Esophagus squamous epithelium (tissue), 5 donors: ENCODE measurements at regions not wholly inside any gene's neighbourhood (a gene's known extent, or its start where the extent isn't known, plus 50 kb on each side); places are given as distances from the start of the nearest gene placed in this dataset.

Experiments used
- DNase-seq: peaks from one replicate; lab custom pipeline; 2025; lab: John Stamatoyannopoulos, UW
- H3K27ac ChIP-seq, 4 donors: fragments of 200-600 bp; sonication (generic); one replicate each; pipeline ENCODE4 v1.5.1; 2016 to 2019; ENCODE audit warnings: mild to moderate bottlenecking in 1 of 4
- H3K27me3 ChIP-seq, 4 donors: fragments of 200-600 bp; sonication (generic); 1 replicate in 3 of 4; 2 replicates in 1 of 4; pipeline versions ENCODE4 v1.5.1 to v1.6.0; 2017 to 2021; ENCODE audit warnings: antibody characterized with exemption in 1 of 4
- H3K36me3 ChIP-seq, 3 donors: fragments of 200-600 bp; sonication (generic); one replicate each; pipeline ENCODE4 v1.5.1; 2016 to 2019
- H3K4me1 ChIP-seq, 3 donors: fragments of 200-600 bp; sonication (generic); one replicate each; pipeline ENCODE4 v1.5.1; 2017 to 2019
- H3K4me3 ChIP-seq, 4 donors: fragments of 200-600 bp; sonication (generic); 1 replicate in 3 of 4; 2 replicates in 1 of 4; pipeline ENCODE4 v1.5.1; 2016 to 2019; ENCODE audit warnings: mild to moderate bottlenecking in 2 of 4, moderate library complexity in 1 of 4
- H3K9me3 ChIP-seq, 3 donors: fragments of 200-600 bp; sonication (generic); one replicate each; pipeline ENCODE4 v1.5.1; 2016 to 2019
- POLR2A ChIP-seq, 4 donors: fragments of 450-650 bp; IDR thresholded peaks; one replicate each; pipeline ENCODE4 v1.6.1; 2017; ENCODE audit warnings: antibody characterized with exemption in 4 of 4, mild to moderate bottlenecking in 4 of 4, moderate library complexity in 3 of 4
- WGBS, 2 donors: methylation state at CpG; one replicate each; pipeline ENCODE4 v1.1.5; 2018; 5-methylcytosine and 5-hydroxymethylcytosine counted together
- intact Hi-C: fragments of 100-400 bp; cut with DNase I; formaldehyde crosslinking; loops from one replicate; pipeline ENCODE4 v1.15.0; 2022
- TF ChIP-seq, protein P1 (sequence below), 6 experiments: fragments of 450-650 bp in 4 of 6; fragments of 200-600 bp in 2 of 6; sonication (generic) in 2 of 6; IDR thresholded peaks; one replicate each; pipeline ENCODE4 v1.5.1; 2016 to 2019; ENCODE audit warnings: antibody characterized with exemption in 6 of 6, mild to moderate bottlenecking in 4 of 6, moderate library complexity in 4 of 6
- donor health status: DM: yes; HTN: yes; CAD: no.

DNA sequence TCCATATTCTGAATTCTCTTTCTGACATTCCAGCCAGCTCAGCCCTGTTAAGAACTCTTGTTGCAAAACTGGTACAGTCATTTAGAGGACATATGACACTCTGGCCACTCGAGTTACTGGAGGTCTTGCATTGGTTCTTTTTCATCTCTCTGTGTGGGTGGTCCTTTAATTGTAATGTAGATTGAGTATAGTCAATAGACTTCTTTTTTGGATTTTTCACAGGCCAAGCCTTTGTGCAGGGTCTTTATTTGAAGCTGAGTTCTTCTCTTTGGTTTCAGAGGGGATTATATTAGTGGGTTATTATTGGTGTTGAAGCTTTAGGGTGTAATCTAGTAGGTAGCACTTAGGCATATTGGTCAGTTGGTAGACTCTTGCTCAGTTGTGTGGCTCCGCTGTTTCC is 118.0 kb upstream of the GIMD1 start:
- no peaks in the 10 kb centered on the region for H3K9me3 ChIP-seq
- peaks cover 0 to 10% (median 0%) of the 10 kb centered on the region in 4 donors for H3K27me3 ChIP-seq
- 50 to 53% methylated on average over 2 of the region's 2 CpGs for WGBS, 2 donors
- H3K27ac ChIP-seq, result no peak overlapping the region
- H3K4me1 ChIP-seq, result no peaks in the 10 kb centered on the region
- DNase-seq, result no peak
- intact Hi-C loops, result no loop called here
- no peak for TF ChIP-seq POLR2A (IDR thresholded peaks at IDR 0.05)
- TF ChIP-seq, protein P1, sequence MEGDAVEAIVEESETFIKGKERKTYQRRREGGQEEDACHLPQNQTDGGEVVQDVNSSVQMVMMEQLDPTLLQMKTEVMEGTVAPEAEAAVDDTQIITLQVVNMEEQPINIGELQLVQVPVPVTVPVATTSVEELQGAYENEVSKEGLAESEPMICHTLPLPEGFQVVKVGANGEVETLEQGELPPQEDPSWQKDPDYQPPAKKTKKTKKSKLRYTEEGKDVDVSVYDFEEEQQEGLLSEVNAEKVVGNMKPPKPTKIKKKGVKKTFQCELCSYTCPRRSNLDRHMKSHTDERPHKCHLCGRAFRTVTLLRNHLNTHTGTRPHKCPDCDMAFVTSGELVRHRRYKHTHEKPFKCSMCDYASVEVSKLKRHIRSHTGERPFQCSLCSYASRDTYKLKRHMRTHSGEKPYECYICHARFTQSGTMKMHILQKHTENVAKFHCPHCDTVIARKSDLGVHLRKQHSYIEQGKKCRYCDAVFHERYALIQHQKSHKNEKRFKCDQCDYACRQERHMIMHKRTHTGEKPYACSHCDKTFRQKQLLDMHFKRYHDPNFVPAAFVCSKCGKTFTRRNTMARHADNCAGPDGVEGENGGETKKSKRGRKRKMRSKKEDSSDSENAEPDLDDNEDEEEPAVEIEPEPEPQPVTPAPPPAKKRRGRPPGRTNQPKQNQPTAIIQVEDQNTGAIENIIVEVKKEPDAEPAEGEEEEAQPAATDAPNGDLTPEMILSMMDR (IDR thresholded peaks at IDR 0.05), result no peak
- H3K4me3 ChIP-seq, result no peak overlapping the region
- no peaks in the 10 kb centered on the region for H3K36me3 ChIP-seq

DNA sequence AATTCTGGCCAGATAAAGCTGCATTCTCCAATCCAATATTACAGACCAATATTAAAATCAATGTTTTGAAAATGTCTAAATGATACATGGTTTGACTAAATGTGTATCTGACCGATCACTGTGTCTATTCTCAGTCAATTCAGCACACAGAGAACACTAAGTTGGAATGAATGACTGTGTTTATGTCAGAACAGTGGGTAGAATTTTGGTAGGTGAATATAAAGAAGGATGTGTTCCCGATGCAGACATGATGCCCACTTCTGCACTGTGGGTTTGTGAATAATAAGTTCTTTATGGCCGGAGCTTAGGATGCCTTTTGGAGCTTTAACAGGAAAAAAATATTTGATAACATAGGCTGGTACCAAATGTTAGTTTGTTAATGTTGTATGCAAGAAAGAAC is 113.2 kb upstream of the GIMD1 start:
- H3K9me3 ChIP-seq, result no peaks in the 10 kb centered on the region
- 81 to 85% methylated on average over 3 of the region's 3 CpGs for WGBS, 2 donors
- H3K36me3 ChIP-seq, result no peaks in the 10 kb centered on the region
- no peak overlapping the region for H3K27ac ChIP-seq
- DNase-seq, result no peak
- H3K4me3 ChIP-seq, result no peak overlapping the region
- H3K27me3 ChIP-seq, result peaks cover 0 to 1% (median 0%) of the 10 kb centered on the region in 4 donors
- H3K4me1 ChIP-seq, result no peaks in the 10 kb centered on the region
- no peak for TF ChIP-seq POLR2A (IDR thresholded peaks at IDR 0.05)
- TF ChIP-seq, protein P1 (IDR thresholded peaks at IDR 0.05), result no peak
- intact Hi-C loops, result no loop called here

DNA sequence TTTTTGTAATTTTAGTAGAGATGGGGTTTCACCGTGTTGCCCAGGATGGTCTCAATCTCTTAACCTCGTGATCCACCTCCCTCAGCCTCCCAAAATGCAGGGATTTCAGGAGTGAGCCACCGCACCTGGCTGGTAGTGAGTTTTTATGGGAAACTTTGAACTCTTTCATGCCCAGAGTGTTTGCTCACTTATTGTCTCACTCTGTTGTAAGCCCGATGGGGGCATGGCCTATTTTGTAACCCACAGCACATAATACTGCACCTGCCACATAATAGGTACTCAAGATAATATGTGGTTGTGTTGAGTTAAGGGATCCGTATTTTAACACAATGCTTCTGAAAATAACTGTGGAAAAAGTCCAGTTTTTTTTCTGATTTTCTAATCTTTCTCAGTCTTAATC is 109.6 kb upstream of the GIMD1 start:
- H3K9me3 ChIP-seq, result no peaks in the 10 kb centered on the region

DNA sequence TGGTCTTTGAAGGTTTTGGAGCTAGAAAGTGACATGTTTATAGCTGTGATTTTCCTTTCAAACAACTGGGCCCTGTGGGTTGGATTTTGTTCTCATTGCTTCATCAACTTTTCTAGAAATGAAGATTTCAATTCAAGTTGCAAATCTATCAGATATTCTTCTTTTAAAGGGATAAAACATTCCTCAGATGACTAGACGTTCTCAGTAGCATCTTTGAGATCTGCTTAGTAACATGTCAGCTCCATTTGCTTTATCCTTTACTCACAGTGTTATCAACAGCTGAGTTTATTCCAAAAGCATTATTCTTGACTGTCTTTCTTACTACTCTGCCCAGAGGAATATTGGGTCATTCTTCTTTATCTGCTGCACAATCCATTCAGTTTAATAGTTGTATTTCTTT is 108.2 kb upstream of the GIMD1 start:
- Histone ChIP-seq H3K36me3 (no peaks in the 10 kb centered on the region), H3K27me3 (no peaks in the 10 kb centered on the region), H3K27ac (no peak overlapping the region), H3K4me1 (no peaks in the 10 kb centered on the region), H3K9me3 (no peaks in the 10 kb centered on the region), H3K4me3 (no peak overlapping the region)
- TF ChIP-seq, protein P1 (IDR thresholded peaks at IDR 0.05), result no peak
- no peak for TF ChIP-seq POLR2A (IDR thresholded peaks at IDR 0.05)
- no peak for DNase-seq
- intact Hi-C loops, result no loop called here
- WGBS, 2 donors, result 24 to 42% methylated on average over 1 of the region's 1 CpG

More for the DNA sequence above, 109.6 kb upstream of the GIMD1 start:
- Histone ChIP-seq H3K4me3 (no peak overlapping the region), H3K4me1 (no peaks in the 10 kb centered on the region), H3K27me3 (no peaks in the 10 kb centered on the region), H3K27ac (no peak overlapping the region), H3K36me3 (no peaks in the 10 kb centered on the region)
- intact Hi-C loops, result no loop called here
- DNase-seq, result no peak
- WGBS, 2 donors, result 56 to 64% methylated on average over 5 of the region's 5 CpGs
- TF ChIP-seq POLR2A (IDR thresholded peaks at IDR 0.05), result no peak
- TF ChIP-seq, protein P1 (IDR thresholded peaks at IDR 0.05), result no peak

DNA sequence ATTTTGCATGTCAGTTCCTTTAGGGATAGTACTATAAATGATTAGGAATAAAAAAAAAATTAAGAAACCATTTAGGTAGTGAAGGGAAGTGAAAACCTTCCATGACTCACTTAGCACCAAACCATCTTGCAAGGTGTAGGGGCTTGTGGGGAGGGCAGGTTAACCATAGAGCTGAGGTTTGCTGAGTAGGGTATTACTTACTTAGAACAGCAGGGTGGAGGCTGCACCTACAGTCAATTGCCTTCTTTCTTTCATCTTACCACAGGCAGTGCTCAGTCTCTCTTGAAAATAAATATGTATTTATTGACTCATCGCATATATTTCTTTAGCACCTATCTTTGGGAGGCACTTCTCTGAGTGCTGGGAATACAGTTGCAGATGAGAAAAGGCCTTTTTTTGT is 104.9 kb upstream of the GIMD1 start:
- WGBS, 2 donors, result 93 to 100% methylated on average over 1 of the region's 1 CpG
- DNase-seq, result no peak
- no peaks in the 10 kb centered on the region for H3K9me3 ChIP-seq
- no peaks in the 10 kb centered on the region for H3K27me3 ChIP-seq
- H3K36me3 ChIP-seq, result no peaks in the 10 kb centered on the region
- H3K27ac ChIP-seq, result no peak overlapping the region
- TF ChIP-seq, protein P1 (IDR thresholded peaks at IDR 0.05), result no peak
- TF ChIP-seq POLR2A (IDR thresholded peaks at IDR 0.05), result no peak
- H3K4me1 ChIP-seq, result no peaks in the 10 kb centered on the region
- H3K4me3 ChIP-seq, result no peak overlapping the region
- intact Hi-C loops, result no loop called here
